ENCODE measurements at regions not wholly inside any gene's neighbourhood (a gene's known extent, or its start where the extent isn't known, plus 50 kb on each side); places are given as distances from the start of the nearest gene placed in this dataset.

- DNase-seq (ENCODE audit: low read depth): no peak
- no peak for TF ChIP-seq CTCF (IDR thresholded peaks at IDR 0.05; ENCODE audit: insufficient read depth, low read length, poor library complexity, severe bottlenecking)
- no peaks in the 10 kb centered on the region for H3K27me3 ChIP-seq (ENCODE audit: control insufficient read depth, insufficient read depth, low read length)
- no peaks in the 10 kb centered on the region for H3K36me3 ChIP-seq (ENCODE audit: control insufficient read depth, insufficient read depth, low read length)
- no peak overlapping the region for H3K4me3 ChIP-seq (ENCODE audit: low read depth, low read length)
These were observed 647.2 kb upstream of the CDH2 start for GRCh38 chr18:28824183-28824574.

- no peak for TF ChIP-seq CTCF (IDR thresholded peaks at IDR 0.05; ENCODE audit: insufficient read depth, low read length, poor library complexity, severe bottlenecking)
- Histone ChIP-seq H3K36me3 (ENCODE audit: control insufficient read depth, insufficient read depth, low read length) (no peaks in the 10 kb centered on the region), H3K27me3 (ENCODE audit: control insufficient read depth, insufficient read depth, low read length) (no peaks in the 10 kb centered on the region), H3K4me3 (ENCODE audit: low read depth, low read length) (no peak overlapping the region)
- no peak for DNase-seq (ENCODE audit: low read depth)
These were observed 646.7 kb upstream of the CDH2 start for GRCh38 chr18:28823506-28824182.

DNA sequence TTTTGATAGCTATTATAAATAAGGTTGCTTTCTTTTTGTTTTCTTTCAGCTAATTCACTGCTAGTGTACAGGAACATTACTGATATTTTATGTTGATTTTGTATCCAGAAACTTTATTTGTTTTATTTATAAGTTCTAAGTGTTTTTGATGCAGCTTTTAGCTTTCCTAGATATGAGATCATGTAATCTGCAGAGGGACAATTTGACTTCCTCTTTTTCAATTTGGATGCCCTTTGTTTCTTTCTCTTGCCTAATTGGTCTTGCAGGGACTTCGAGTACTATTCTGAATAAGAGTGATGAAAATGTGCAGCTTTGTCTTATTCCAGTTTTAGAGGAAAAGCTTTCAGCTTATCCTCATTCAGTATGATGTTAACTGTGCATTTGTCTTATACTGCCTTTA, 643.4 kb upstream of the CDH2 start:
- no peak for TF ChIP-seq CTCF (IDR thresholded peaks at IDR 0.05; ENCODE audit: insufficient read depth, low read length, poor library complexity, severe bottlenecking)
- H3K4me3 ChIP-seq (ENCODE audit: low read depth, low read length): no peak overlapping the region
- no peaks in the 10 kb centered on the region for H3K36me3 ChIP-seq (ENCODE audit: control insufficient read depth, insufficient read depth, low read length)
- no peak for DNase-seq (ENCODE audit: low read depth)
- H3K27me3 ChIP-seq (ENCODE audit: control insufficient read depth, insufficient read depth, low read length): no peaks in the 10 kb centered on the region

DNA sequence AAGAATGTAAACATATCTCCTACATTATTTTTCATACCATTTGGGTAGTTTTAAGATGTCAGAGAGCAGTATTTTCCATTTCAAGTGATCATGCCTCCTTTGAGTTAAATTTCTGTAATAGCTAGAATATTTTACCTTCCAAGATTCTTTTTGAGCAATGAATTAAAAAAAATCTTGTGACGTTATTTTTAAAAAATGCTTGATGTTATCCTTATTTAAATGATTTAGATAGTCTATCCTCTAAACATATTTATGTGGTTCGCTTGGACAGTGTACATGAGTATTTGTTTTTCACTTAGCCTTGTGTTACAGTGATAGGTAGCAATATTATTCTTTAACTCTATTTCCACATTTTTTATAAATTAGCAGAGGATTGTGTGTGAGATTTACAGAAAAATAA, 639.2 kb upstream of the CDH2 start:
- no peak for TF ChIP-seq CTCF (IDR thresholded peaks at IDR 0.05; ENCODE audit: insufficient read depth, low read length, poor library complexity, severe bottlenecking)
- H3K27me3 ChIP-seq (ENCODE audit: control insufficient read depth, insufficient read depth, low read length): no peaks in the 10 kb centered on the region
- no peak for DNase-seq (ENCODE audit: low read depth)
- no peak overlapping the region for H3K4me3 ChIP-seq (ENCODE audit: low read depth, low read length)
- no peaks in the 10 kb centered on the region for H3K36me3 ChIP-seq (ENCODE audit: control insufficient read depth, insufficient read depth, low read length)

GRCh38 chr18:28814365-28814764, 637.4 kb upstream of the CDH2 start:
- Histone ChIP-seq H3K27me3 (ENCODE audit: control insufficient read depth, insufficient read depth, low read length) (no peaks in the 10 kb centered on the region), H3K4me3 (ENCODE audit: low read depth, low read length) (no peak overlapping the region), H3K36me3 (ENCODE audit: control insufficient read depth, insufficient read depth, low read length) (no peaks in the 10 kb centered on the region)
- no peak for DNase-seq (ENCODE audit: low read depth)
- TF ChIP-seq CTCF (IDR thresholded peaks at IDR 0.05; ENCODE audit: insufficient read depth, low read length, poor library complexity, severe bottlenecking): no peak

DNA sequence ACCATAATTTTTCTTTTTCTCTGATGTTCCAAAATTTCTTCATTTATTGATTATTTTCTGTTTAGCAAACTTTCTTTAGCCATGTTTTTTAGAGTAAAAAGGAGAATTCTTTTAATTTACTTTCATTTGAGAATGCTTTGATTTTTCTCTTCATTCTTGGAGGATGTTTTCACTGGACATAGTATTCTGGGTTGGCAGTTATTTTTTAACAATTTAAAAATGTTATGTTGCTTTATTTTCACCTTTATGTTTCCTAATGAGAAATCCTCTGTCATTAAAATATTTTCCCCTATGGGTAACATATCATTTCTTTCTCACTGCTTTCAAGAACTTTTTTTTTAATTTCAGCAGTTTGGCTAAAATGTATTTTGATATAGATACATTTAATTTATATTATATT, 631.4 kb upstream of the CDH2 start:
- no peak for DNase-seq (ENCODE audit: low read depth)
- TF ChIP-seq CTCF (IDR thresholded peaks at IDR 0.05; ENCODE audit: insufficient read depth, low read length, poor library complexity, severe bottlenecking): no peak
- Histone ChIP-seq H3K36me3 (ENCODE audit: control insufficient read depth, insufficient read depth, low read length) (no peaks in the 10 kb centered on the region), H3K4me3 (ENCODE audit: low read depth, low read length) (no peak overlapping the region), H3K27me3 (ENCODE audit: control insufficient read depth, insufficient read depth, low read length) (no peaks in the 10 kb centered on the region)
